ENCODE measurements at regions not wholly inside any gene's neighbourhood (a gene's known extent, or its start where the extent isn't known, plus 50 kb on each side); places are given as distances from the start of the nearest gene placed in this dataset.

- H3K4me3 ChIP-seq (ENCODE audit: control insufficient read depth, low read depth, low read length): no peak overlapping the region
- no peak for DNase-seq (ENCODE audit: low read depth)
- no peak for TF ChIP-seq CTCF (IDR thresholded peaks at IDR 0.05; ENCODE audit: control insufficient read depth, insufficient read depth, low read depth, low read length, missing control alignments)
These were observed 978.3 kb upstream of the TENM3 start for GRCh38 chr4:181264893-181265292.

DNA sequence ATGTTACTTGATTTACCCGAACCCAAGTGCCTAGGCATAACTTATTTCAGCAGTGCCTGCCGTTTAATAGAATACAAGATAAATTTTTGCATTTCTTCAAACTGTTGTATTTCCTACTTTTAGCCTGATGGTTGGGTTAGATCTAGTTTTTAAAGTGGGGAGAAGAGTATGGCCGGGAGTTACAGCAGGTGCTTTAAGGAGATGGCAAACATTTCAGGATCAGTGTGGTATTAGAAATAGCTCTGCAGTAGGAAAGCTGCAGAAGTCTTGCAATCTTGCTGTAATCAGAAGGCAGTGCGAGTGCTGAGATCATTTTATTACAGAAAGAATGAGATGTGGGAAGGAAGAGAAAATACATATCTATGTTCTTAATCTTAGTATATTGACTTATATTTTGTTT, 977.8 kb upstream of the TENM3 start:
- TF ChIP-seq CTCF (IDR thresholded peaks at IDR 0.05; ENCODE audit: control insufficient read depth, insufficient read depth, low read depth, low read length, missing control alignments): no peak
- H3K4me3 ChIP-seq (ENCODE audit: control insufficient read depth, low read depth, low read length): no peak overlapping the region
- no peak for DNase-seq (ENCODE audit: low read depth)

GRCh38 chr4:181271116-181271640, 972.0 kb upstream of the TENM3 start:
- DNase-seq (ENCODE audit: low read depth): no peak
- TF ChIP-seq CTCF (IDR thresholded peaks at IDR 0.05; ENCODE audit: control insufficient read depth, insufficient read depth, low read depth, low read length, missing control alignments): no peak
- H3K4me3 ChIP-seq (ENCODE audit: control insufficient read depth, low read depth, low read length): no peak overlapping the region

- no peak overlapping the region for H3K4me3 ChIP-seq (ENCODE audit: control insufficient read depth, low read depth, low read length)
- no peak for TF ChIP-seq CTCF (IDR thresholded peaks at IDR 0.05; ENCODE audit: control insufficient read depth, insufficient read depth, low read depth, low read length, missing control alignments)
- DNase-seq (ENCODE audit: low read depth): no peak
These were observed 970.8 kb upstream of the TENM3 start for GRCh38 chr4:181272422-181272821.

- H3K4me3 ChIP-seq (ENCODE audit: control insufficient read depth, low read depth, low read length): no peak overlapping the region
- DNase-seq (ENCODE audit: low read depth): no peak
- no peak for TF ChIP-seq CTCF (IDR thresholded peaks at IDR 0.05; ENCODE audit: control insufficient read depth, insufficient read depth, low read depth, low read length, missing control alignments)
These were observed 964.3 kb upstream of the TENM3 start for GRCh38 chr4:181278941-181279340.

- H3K4me3 ChIP-seq (ENCODE audit: control insufficient read depth, low read depth, low read length): no peak overlapping the region
- DNase-seq (ENCODE audit: low read depth): no peak
- TF ChIP-seq CTCF (IDR thresholded peaks at IDR 0.05; ENCODE audit: control insufficient read depth, insufficient read depth, low read depth, low read length, missing control alignments): no peak
These were observed 961.8 kb upstream of the TENM3 start for GRCh38 chr4:181281451-181281850.

GRCh38 chr4:181289198-181289597, 954.0 kb upstream of the TENM3 start:
- no peak overlapping the region for H3K4me3 ChIP-seq (ENCODE audit: control insufficient read depth, low read depth, low read length)
- no peak for TF ChIP-seq CTCF (IDR thresholded peaks at IDR 0.05; ENCODE audit: control insufficient read depth, insufficient read depth, low read depth, low read length, missing control alignments)
- no peak for DNase-seq (ENCODE audit: low read depth)

Data from AG09309 (cell line).